ENCODE measurements at regions not wholly inside any gene's neighbourhood (a gene's known extent, or its start where the extent isn't known, plus 50 kb on each side); places are given as distances from the start of the nearest gene placed in this dataset.

DNA sequence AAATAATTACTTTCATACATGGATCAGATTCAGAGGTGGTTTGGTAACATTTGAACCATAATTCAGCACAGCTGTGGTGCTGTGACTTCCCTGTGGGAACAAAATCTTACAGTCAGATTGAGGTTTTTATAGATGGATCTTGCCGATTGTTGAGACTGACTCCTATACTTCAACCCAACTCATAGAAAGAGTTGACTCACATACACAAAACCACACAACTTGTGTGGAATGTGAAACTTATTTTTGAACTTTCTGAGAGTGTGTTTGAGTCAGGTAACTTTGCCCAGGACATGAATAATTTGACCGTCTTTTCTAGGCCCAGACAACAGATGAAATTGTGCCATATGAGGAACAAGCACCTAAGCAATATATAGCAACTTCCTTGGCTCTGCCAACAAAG, 1152.4 kb upstream of the AMELY start:
- Histone ChIP-seq H3K36me3 (ENCODE audit: control insufficient read depth, insufficient read depth, low read length) (no peaks in the 10 kb centered on the region), H3K4me3 (ENCODE audit: extremely low read depth, insufficient read depth, low read length, poor library complexity, severe bottlenecking) (no peak overlapping the region), H3K27ac (ENCODE audit: low read depth, low read length, severe bottlenecking) (no peak overlapping the region), H3K9me3 (ENCODE audit: control insufficient read depth, low read length) (no peaks in the 10 kb centered on the region), H3K4me1 (ENCODE audit: control insufficient read depth, insufficient read depth, low read length, poor library complexity, severe bottlenecking) (no peaks in the 10 kb centered on the region)
- no CpG with 5 or more reads among the region's 2 CpGs for WGBS, 2 experiments (ENCODE audit: insufficient coverage in 2 of 2)

GRCh38 chrY:8058613-8059012, 1147.1 kb upstream of the AMELY start:
- no peak overlapping the region for H3K27ac ChIP-seq (ENCODE audit: low read depth, low read length, severe bottlenecking)
- no peak overlapping the region for H3K4me3 ChIP-seq (ENCODE audit: extremely low read depth, insufficient read depth, low read length, poor library complexity, severe bottlenecking)
- no peaks in the 10 kb centered on the region for H3K4me1 ChIP-seq (ENCODE audit: control insufficient read depth, insufficient read depth, low read length, poor library complexity, severe bottlenecking)
- WGBS, 2 experiments (ENCODE audit: insufficient coverage in 2 of 2), result no CpG with 5 or more reads among the region's 2 CpGs
- H3K9me3 ChIP-seq (ENCODE audit: control insufficient read depth, low read length), result no peaks in the 10 kb centered on the region
- no peaks in the 10 kb centered on the region for H3K36me3 ChIP-seq (ENCODE audit: control insufficient read depth, insufficient read depth, low read length)

- Histone ChIP-seq H3K4me3 (ENCODE audit: extremely low read depth, insufficient read depth, low read length, poor library complexity, severe bottlenecking) (no peak overlapping the region), H3K4me1 (ENCODE audit: control insufficient read depth, insufficient read depth, low read length, poor library complexity, severe bottlenecking) (no peaks in the 10 kb centered on the region), H3K36me3 (ENCODE audit: control insufficient read depth, insufficient read depth, low read length) (no peaks in the 10 kb centered on the region), H3K27ac (ENCODE audit: low read depth, low read length, severe bottlenecking) (no peak overlapping the region), H3K9me3 (ENCODE audit: control insufficient read depth, low read length) (no peaks in the 10 kb centered on the region)
- 80% methylated on average over 1 of the region's 1 CpG; no CpG with 5 or more reads in 1 of the 2 experiments for WGBS, 2 experiments (ENCODE audit: insufficient coverage in 2 of 2)
Measured at GRCh38 chrY:8051340-8051739, 1139.8 kb upstream of the AMELY start.

DNA sequence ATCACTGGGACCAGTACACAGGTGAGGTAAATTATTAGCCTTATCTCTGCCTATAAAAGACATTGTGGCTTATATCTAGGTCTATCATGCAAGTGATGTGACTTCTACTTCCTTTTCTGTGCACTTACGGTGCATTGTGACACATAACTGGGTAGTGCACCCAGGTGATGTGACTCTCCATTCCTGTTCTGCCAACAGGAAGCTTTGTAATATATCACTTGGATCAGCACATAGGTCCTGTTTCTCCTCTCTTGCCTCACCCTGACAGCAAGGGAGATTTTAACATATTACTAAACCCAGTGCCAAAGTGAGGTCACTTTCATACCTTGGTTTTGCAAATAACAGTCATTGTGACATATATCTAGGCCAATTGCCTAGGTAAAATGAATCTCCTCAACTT, 1129.7 kb upstream of the AMELY start:
- Histone ChIP-seq H3K4me3 (ENCODE audit: extremely low read depth, insufficient read depth, low read length, poor library complexity, severe bottlenecking) (no peak overlapping the region), H3K36me3 (ENCODE audit: control insufficient read depth, insufficient read depth, low read length) (no peaks in the 10 kb centered on the region), H3K4me1 (ENCODE audit: control insufficient read depth, insufficient read depth, low read length, poor library complexity, severe bottlenecking) (no peaks in the 10 kb centered on the region), H3K9me3 (ENCODE audit: control insufficient read depth, low read length) (no peaks in the 10 kb centered on the region), H3K27ac (ENCODE audit: low read depth, low read length, severe bottlenecking) (no peak overlapping the region)
- WGBS, 2 experiments (ENCODE audit: insufficient coverage in 2 of 2), result 100% methylated on average over 1 of the region's 1 CpG

DNA sequence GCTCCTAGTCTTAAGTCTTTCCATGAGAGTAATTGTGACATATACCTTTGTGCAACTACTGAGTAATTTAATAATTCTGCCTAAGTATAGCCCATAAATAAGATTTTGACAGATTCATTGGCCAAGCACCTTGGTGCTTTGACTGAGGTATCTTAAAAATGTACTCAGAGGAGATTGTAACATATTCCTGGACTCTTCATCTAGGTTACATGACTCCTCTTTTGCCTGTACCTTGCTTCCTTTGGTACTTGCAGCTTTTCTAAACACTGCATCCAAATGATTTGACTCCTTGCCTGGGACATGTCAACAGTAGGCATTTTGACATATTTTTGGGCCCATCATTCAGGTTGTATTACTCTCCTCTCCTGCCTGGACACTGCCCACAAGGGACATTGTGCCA, 1125.0 kb upstream of the AMELY start:
- no peaks in the 10 kb centered on the region for H3K36me3 ChIP-seq (ENCODE audit: control insufficient read depth, insufficient read depth, low read length)
- H3K27ac ChIP-seq (ENCODE audit: low read depth, low read length, severe bottlenecking), result no peak overlapping the region
- H3K9me3 ChIP-seq (ENCODE audit: control insufficient read depth, low read length), result no peaks in the 10 kb centered on the region
- H3K4me1 ChIP-seq (ENCODE audit: control insufficient read depth, insufficient read depth, low read length, poor library complexity, severe bottlenecking), result no peaks in the 10 kb centered on the region
- no peak overlapping the region for H3K4me3 ChIP-seq (ENCODE audit: extremely low read depth, insufficient read depth, low read length, poor library complexity, severe bottlenecking)

DNA sequence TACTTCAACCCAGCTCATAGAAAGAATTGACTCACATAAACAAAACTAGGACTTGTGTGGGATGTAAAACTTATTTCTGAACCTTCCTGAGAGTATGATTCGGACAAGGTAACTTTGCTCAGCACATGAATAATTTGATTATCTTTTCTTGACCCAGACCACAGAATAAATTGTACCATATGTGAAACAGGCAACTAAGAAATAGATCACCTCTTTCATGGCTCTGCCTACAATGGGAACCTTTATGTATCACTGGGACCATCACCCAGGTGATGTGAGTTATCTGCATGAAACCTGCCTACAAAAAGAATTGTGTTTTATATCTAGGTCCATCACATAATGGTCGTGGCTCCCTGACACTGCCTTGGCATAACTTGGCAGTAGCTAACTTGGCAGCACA, 1124.1 kb upstream of the AMELY start:
- Histone ChIP-seq H3K4me3 (ENCODE audit: extremely low read depth, insufficient read depth, low read length, poor library complexity, severe bottlenecking) (no peak overlapping the region), H3K9me3 (ENCODE audit: control insufficient read depth, low read length) (no peaks in the 10 kb centered on the region), H3K36me3 (ENCODE audit: control insufficient read depth, insufficient read depth, low read length) (no peaks in the 10 kb centered on the region), H3K4me1 (ENCODE audit: control insufficient read depth, insufficient read depth, low read length, poor library complexity, severe bottlenecking) (no peaks in the 10 kb centered on the region), H3K27ac (ENCODE audit: low read depth, low read length, severe bottlenecking) (no peak overlapping the region)
- 60% methylated on average over 1 of the region's 2 CpGs; no CpG with 5 or more reads in 1 of the 2 experiments for WGBS, 2 experiments (ENCODE audit: insufficient coverage in 2 of 2)

DNA sequence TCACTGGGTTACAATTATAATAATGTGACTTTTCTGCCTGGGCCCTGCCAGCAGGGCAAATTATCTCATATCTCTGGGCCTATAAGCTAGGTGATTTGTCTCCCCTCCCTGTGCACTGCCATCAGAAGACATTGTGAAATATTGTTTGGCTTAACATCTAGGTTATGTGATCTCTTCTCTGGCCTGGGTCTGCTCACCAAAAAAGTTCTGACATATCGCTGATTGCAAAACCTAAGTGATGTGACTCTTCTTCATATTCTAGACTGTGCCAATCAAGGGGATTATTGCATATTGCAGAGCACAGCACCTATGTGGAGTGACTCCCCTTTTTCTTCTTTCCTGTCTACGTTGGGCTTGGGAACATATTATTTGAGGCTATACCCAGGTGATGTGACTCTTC, 1123.1 kb upstream of the AMELY start:
- H3K4me1 ChIP-seq (ENCODE audit: control insufficient read depth, insufficient read depth, low read length, poor library complexity, severe bottlenecking), result no peaks in the 10 kb centered on the region
- WGBS, 2 experiments (ENCODE audit: insufficient coverage in 2 of 2), result 100% methylated on average over 1 of the region's 2 CpGs; no CpG with 5 or more reads in 1 of the 2 experiments
- no peak overlapping the region for H3K27ac ChIP-seq (ENCODE audit: low read depth, low read length, severe bottlenecking)
- no peaks in the 10 kb centered on the region for H3K9me3 ChIP-seq (ENCODE audit: control insufficient read depth, low read length)
- no peak overlapping the region for H3K4me3 ChIP-seq (ENCODE audit: extremely low read depth, insufficient read depth, low read length, poor library complexity, severe bottlenecking)
- H3K36me3 ChIP-seq (ENCODE audit: control insufficient read depth, insufficient read depth, low read length), result no peaks in the 10 kb centered on the region

GRCh38 chrY:8033200-8033599, 1121.6 kb upstream of the AMELY start:
- Histone ChIP-seq H3K36me3 (ENCODE audit: control insufficient read depth, insufficient read depth, low read length) (no peaks in the 10 kb centered on the region), H3K4me1 (ENCODE audit: control insufficient read depth, insufficient read depth, low read length, poor library complexity, severe bottlenecking) (no peaks in the 10 kb centered on the region), H3K27ac (ENCODE audit: low read depth, low read length, severe bottlenecking) (no peak overlapping the region), H3K9me3 (ENCODE audit: control insufficient read depth, low read length) (no peaks in the 10 kb centered on the region), H3K4me3 (ENCODE audit: extremely low read depth, insufficient read depth, low read length, poor library complexity, severe bottlenecking) (no peak overlapping the region)
- 83 to 100% methylated on average over 1 of the region's 2 CpGs for WGBS, 2 experiments (ENCODE audit: insufficient coverage in 2 of 2)

DNA sequence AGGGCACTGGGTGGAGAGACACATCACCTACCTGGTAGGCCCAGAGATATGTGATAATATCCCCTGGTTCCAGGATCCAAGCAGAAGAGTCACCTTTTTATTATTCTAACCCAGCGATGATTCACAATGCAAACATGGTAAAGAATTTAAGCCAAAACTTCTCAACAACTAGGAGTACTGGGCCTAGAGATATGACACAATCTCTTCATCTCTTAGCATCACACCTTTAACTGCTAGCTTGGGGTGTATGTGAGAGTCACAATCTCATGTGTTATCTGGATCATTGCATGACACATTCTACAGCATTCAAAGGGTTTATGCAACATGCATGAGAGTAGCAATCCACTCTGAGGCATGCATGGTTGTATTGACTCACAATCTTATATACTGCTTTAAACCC, 1109.0 kb upstream of the AMELY start:
- Histone ChIP-seq H3K36me3 (ENCODE audit: control insufficient read depth, insufficient read depth, low read length) (no peaks in the 10 kb centered on the region), H3K4me3 (ENCODE audit: extremely low read depth, insufficient read depth, low read length, poor library complexity, severe bottlenecking) (no peak overlapping the region), H3K9me3 (ENCODE audit: control insufficient read depth, low read length) (no peaks in the 10 kb centered on the region), H3K4me1 (ENCODE audit: control insufficient read depth, insufficient read depth, low read length, poor library complexity, severe bottlenecking) (no peaks in the 10 kb centered on the region), H3K27ac (ENCODE audit: low read depth, low read length, severe bottlenecking) (no peak overlapping the region)
- no CpG with 5 or more reads among the region's 1 CpG for WGBS, 2 experiments (ENCODE audit: insufficient coverage in 2 of 2)

- WGBS, 2 experiments (ENCODE audit: insufficient coverage in 2 of 2), result 100% methylated on average over 1 of the region's 3 CpGs; no CpG with 5 or more reads in 1 of the 2 experiments
Measured at GRCh38 chrY:8011515-8011914, 1100.0 kb upstream of the AMELY start.

DNA sequence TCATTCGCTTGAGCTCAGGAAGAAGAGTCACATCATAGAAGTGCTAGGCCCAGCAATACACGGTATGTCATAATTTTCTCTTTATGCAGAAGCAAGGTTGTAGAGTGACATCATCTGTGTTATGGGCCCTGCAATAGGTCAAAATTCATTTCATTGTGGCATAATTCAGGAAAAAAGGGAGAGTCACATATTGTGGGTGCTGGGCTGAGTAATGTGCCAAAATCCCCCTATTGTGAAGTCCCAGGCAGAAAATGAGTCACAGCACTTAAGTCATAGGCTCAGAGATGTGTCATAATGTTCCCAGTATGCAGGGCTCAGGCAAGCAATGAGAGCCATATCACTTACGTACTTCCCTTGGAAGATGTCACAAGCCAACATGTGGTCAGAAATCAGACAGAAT, 1092.6 kb upstream of the AMELY start:
- WGBS, 2 experiments (ENCODE audit: insufficient coverage in 2 of 2), result 85% methylated on average over 2 of the region's 3 CpGs; no CpG with 5 or more reads in 1 of the 2 experiments
- no peak overlapping the region for H3K27ac ChIP-seq (ENCODE audit: low read depth, low read length, severe bottlenecking)
- no peak overlapping the region for H3K4me3 ChIP-seq (ENCODE audit: extremely low read depth, insufficient read depth, low read length, poor library complexity, severe bottlenecking)
- no peaks in the 10 kb centered on the region for H3K9me3 ChIP-seq (ENCODE audit: control insufficient read depth, low read length)
- H3K4me1 ChIP-seq (ENCODE audit: control insufficient read depth, insufficient read depth, low read length, poor library complexity, severe bottlenecking), result no peaks in the 10 kb centered on the region
- no peaks in the 10 kb centered on the region for H3K36me3 ChIP-seq (ENCODE audit: control insufficient read depth, insufficient read depth, low read length)

More at GRCh38 chrY:8011515-8011914, 1100.0 kb upstream of the AMELY start:
- H3K36me3 ChIP-seq (ENCODE audit: control insufficient read depth, insufficient read depth, low read length), result no peaks in the 10 kb centered on the region
- H3K4me3 ChIP-seq (ENCODE audit: extremely low read depth, insufficient read depth, low read length, poor library complexity, severe bottlenecking), result no peak overlapping the region
- H3K27ac ChIP-seq (ENCODE audit: low read depth, low read length, severe bottlenecking), result no peak overlapping the region
- H3K9me3 ChIP-seq (ENCODE audit: control insufficient read depth, low read length), result no peaks in the 10 kb centered on the region
- no peaks in the 10 kb centered on the region for H3K4me1 ChIP-seq (ENCODE audit: control insufficient read depth, insufficient read depth, low read length, poor library complexity, severe bottlenecking)

Measured in mesodermal cell (in vitro differentiated cells).